WERI-Rb-1 (cell line): ENCODE measurements at regions not wholly inside any gene's neighbourhood (a gene's known extent, or its start where the extent isn't known, plus 50 kb on each side); places are given as distances from the start of the nearest gene placed in this dataset.

Source experiments
- DNase-seq: peaks from one replicate; pipeline ENCODE4 v3.0.0-alpha.2; 2020
- H3K27ac ChIP-seq: fragments of 250-450 bp; sonication (Bioruptor Pico); 2 replicates; pipeline ENCODE4 v1.5.1; 2020; ENCODE audit warnings: mild to moderate bottlenecking, moderate library complexity
- H3K27me3 ChIP-seq: fragments of 250-450 bp; sonication (Bioruptor Pico); 2 replicates; pipeline ENCODE4 v1.5.1; 2021; ENCODE audit warnings: mild to moderate bottlenecking, low read depth, moderate library complexity; ENCODE audit not compliant: insufficient read depth, severe bottlenecking
- H3K36me3 ChIP-seq: fragments of 250-450 bp; sonication (Bioruptor Pico); 2 replicates; pipeline ENCODE4 v1.5.1; 2020; ENCODE audit warnings: mild to moderate bottlenecking, moderate library complexity
- H3K4me3 ChIP-seq: 2 replicates; pipeline ENCODE4 v1.5.1; 2011; ENCODE audit warnings: low read depth, mild to moderate bottlenecking, control low read depth, low read length
- H3K9me3 ChIP-seq: fragments of 250-450 bp; sonication (Bioruptor Pico); 2 replicates; pipeline ENCODE4 v1.5.1; 2021; ENCODE audit warnings: mild to moderate bottlenecking, moderate library complexity; ENCODE audit not compliant: severe bottlenecking
- CTCF ChIP-seq: IDR thresholded peaks from 2 replicates; pipeline ENCODE4 v1.5.1; 2011; ENCODE audit warnings: low read depth, mild to moderate bottlenecking, control low read depth, inconsistent platforms, low read length

GRCh38 chrX:127038065-127038464 is 218.5 kb downstream of the PRR32 start:
- DNase-seq: no peak
- TF ChIP-seq CTCF: 0 out of 2 replicates have a peak, but pooled peaks have one; percentile 15
- Histone ChIP-seq H3K4me3 (no peak overlapping the region), H3K27me3 (peaks cover 28% of the 10 kb centered on the region), H3K9me3 (no peaks in the 10 kb centered on the region), H3K27ac (no peak overlapping the region), H3K36me3 (no peaks in the 10 kb centered on the region)

DNA sequence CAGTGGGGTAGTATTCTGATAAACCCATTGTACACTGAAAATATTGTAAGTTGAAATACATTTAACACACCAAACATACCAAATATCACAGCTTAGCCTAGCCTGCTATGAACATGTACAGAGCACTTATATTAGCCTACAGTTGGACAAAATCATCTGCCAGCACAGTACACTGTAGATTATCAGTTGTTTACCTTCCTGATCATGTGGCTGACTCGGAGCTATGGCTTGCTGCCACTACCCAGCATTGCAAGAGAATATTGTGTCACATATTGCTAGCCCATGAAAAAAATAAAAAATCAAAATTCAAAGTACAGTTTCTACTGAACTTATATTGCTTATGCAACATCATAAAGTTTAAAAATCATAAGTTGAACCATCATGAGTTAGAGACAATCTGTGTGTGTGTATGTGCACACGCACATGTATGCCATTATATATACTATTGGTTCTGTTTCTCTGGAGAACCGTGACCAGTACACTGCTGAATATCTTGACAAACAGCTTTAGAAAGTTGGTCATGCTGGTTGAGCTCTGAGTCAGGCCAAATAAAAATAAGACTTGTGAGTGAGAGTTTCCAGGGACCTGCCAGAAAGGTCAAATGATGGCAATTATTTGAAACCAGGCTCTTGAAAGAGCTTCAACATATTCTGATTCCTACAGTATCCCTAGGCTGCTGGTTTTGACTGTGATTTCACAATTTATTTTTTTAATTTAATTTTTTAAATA is 238.5 kb downstream of the PRR32 start:
- no peak for DNase-seq
- H3K27me3 ChIP-seq: peaks cover 5% of the 10 kb centered on the region
- no peaks in the 10 kb centered on the region for H3K9me3 ChIP-seq
- TF ChIP-seq CTCF: no peak
- H3K4me3 ChIP-seq: no peak overlapping the region
- H3K27ac ChIP-seq: no peak overlapping the region
- H3K36me3 ChIP-seq: no peaks in the 10 kb centered on the region

DNA sequence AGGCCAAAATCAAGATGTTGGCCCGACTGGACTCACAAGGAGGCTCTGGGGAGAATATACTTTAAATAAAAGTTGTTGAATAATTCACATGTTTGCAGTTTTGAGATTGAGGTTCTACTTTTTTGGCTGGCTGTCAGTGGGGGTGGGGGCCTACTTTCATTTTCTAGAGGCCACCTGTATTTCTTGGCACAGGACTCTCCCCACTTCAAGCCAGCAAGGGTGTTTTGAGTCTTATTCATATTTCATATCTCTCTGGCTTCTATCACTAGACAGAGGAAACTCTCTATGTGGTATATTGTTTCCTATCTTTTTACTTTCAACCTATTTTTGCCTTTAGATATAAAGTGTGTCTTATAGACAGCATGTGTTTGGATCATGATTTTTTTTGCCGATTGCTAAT is 266.4 kb downstream of the PRR32 start:
- TF ChIP-seq CTCF: no peak
- Histone ChIP-seq H3K9me3 (no peaks in the 10 kb centered on the region), H3K27me3 (no peaks in the 10 kb centered on the region), H3K27ac (no peak overlapping the region), H3K4me3 (no peak overlapping the region), H3K36me3 (no peaks in the 10 kb centered on the region)
- no peak for DNase-seq

DNA sequence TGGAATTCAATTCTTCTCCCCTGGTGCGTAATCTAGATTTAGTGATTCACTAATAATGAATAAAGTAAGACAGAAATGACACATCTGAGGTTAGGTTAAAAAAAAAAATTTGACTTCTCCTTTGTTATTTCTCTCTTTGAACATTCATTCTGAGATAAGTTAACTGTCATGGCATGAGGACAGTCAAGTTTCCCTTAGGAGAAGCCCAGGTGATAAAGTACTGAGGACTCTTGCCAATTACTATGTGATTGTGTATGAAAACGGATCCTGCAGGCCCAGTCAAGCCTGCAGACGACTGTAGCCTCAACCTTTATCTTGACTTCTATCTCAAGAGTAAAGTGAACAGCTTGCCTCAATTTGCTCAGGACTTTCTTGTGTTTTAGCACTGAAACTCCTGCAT is 293.2 kb downstream of the PRR32 start:
- DNase-seq: no peak
- H3K36me3 ChIP-seq: no peaks in the 10 kb centered on the region
- H3K27me3 ChIP-seq: peaks cover 9% of the 10 kb centered on the region
- no peak for TF ChIP-seq CTCF
- H3K27ac ChIP-seq: no peak overlapping the region
- no peak overlapping the region for H3K4me3 ChIP-seq
- H3K9me3 ChIP-seq: no peaks in the 10 kb centered on the region

GRCh38 chrX:127124871-127125270 is 305.3 kb downstream of the PRR32 start:
- Histone ChIP-seq H3K27ac (no peak overlapping the region), H3K36me3 (no peaks in the 10 kb centered on the region), H3K9me3 (no peaks in the 10 kb centered on the region), H3K4me3 (no peak overlapping the region), H3K27me3 (peaks cover 25% of the 10 kb centered on the region)
- DNase-seq: no peak
- no peak for TF ChIP-seq CTCF

DNA sequence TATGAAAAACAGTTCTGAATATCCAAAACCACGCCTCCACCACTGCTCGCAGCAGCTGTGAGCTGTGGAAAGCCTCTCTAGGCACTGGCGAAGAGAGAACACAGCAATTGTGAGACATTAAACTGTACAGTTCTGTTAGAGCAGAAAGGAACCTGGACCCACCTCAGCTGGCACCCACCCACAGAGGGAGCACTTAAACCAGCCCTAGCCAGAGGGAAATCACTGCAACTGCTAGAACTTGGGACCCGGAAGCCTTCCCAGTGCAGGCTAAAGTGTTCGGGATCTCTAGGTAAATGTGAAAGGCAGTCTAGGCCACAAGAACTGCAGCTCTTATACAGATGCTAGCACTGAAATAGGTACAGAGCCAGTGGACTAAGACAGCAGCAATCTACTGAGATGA is 308.8 kb downstream of the PRR32 start:
- Histone ChIP-seq H3K27me3 (peaks cover 26% of the 10 kb centered on the region), H3K9me3 (no peaks in the 10 kb centered on the region), H3K36me3 (no peaks in the 10 kb centered on the region), H3K27ac (no peak overlapping the region), H3K4me3 (no peak overlapping the region)
- TF ChIP-seq CTCF: no peak
- no peak for DNase-seq
